Endothelial cell of umbilical vein (primary cell): ENCODE measurements at regions not wholly inside any gene's neighbourhood (a gene's known extent, or its start where the extent isn't known, plus 50 kb on each side); places are given as distances from the start of the nearest gene placed in this dataset.

Experiments
- BruUV-seq: library from RNA; stranded (reverse); fragments of 400-500 nt; replicated peaks from 2 replicates; lab custom pipeline; 2021; lab: Mats Ljungman, UMichigan
- CTCF ChIA-PET: fragments of 300-600, 350-600 bp; sonication (Branson Sonifier 250); formaldehyde crosslinking; loops from one replicate; lab custom pipeline; 2021; ENCODE audit warnings: antibody characterized with exemption, inconsistent platforms; lab: Charles Lee
- POLR2A ChIA-PET: fragments of 300-600, 350-600 bp; sonication (Branson Sonifier 250); formaldehyde crosslinking; loops from one replicate; lab custom pipeline; 2021; ENCODE audit warnings: antibody characterized with exemption, inconsistent platforms; lab: Charles Lee
- DNase-seq: peaks from one replicate; pipeline ENCODE4 v3.0.0-alpha.2; 2011; ENCODE audit warnings: low read depth, low spot score
- FAIRE-seq: peaks from 2 replicates; lab custom pipeline; 2011; peaks lifted over from hg19 to GRCh38; lab: Jason Lieb, UNC
- H2AFZ ChIP-seq: 2 replicates; pipeline ENCODE4 v1.6.0; 2012; ENCODE audit warnings: low read depth, low read length, control low read depth, inconsistent platforms
- H3K27ac ChIP-seq: 2 replicates; pipeline ENCODE4 v1.5.1; 2011; ENCODE audit warnings: low read depth, mild to moderate bottlenecking, control low read depth, low read length, moderate library complexity; ENCODE audit not compliant: insufficient read depth
- H3K27me3 ChIP-seq, 2 experiments: 2 replicates each; pipeline versions ENCODE4 v1.6.0 to v1.6.1; 2011; ENCODE audit warnings: low read length in 2 of 2, mixed read lengths in 1 of 2; ENCODE audit not compliant: control insufficient read depth in 2 of 2, insufficient read depth in 2 of 2
- H3K36me3 ChIP-seq, 2 experiments: 2 replicates in 1 of 2; 3 replicates in 1 of 2; pipeline ENCODE4 v1.5.1; 2011; ENCODE audit warnings: low read length in 2 of 2, mild to moderate bottlenecking in 1 of 2, moderate library complexity in 1 of 2; ENCODE audit not compliant: control insufficient read depth in 2 of 2, insufficient read depth in 2 of 2; ENCODE audit errors: extremely low read depth in 1 of 2
- H3K4me1 ChIP-seq: 3 replicates; pipeline ENCODE4 v1.5.1; 2011; ENCODE audit warnings: mild to moderate bottlenecking, low read length; ENCODE audit not compliant: control insufficient read depth, insufficient read depth; ENCODE audit errors: extremely low read depth
- H3K4me2 ChIP-seq: 2 replicates; pipeline ENCODE4 v1.6.1; 2011; ENCODE audit warnings: low read length, control low read depth, mixed read lengths; ENCODE audit not compliant: insufficient read depth
- H3K4me3 ChIP-seq, 3 experiments: fragments of 200-600 bp in 1 of 3; sonication (generic), shearing (Covaris generic) in 1 of 3; replicated peaks in 1 of 3; 2 replicates each; pipeline ENCODE4 v1.5.1; 2011 to 2016; ENCODE audit warnings: control low read depth in 3 of 3, low read length in 3 of 3, mild to moderate bottlenecking in 2 of 3, inconsistent platforms in 1 of 3, low read depth in 1 of 3, moderate library complexity in 1 of 3; ENCODE audit not compliant: insufficient read depth in 1 of 3
- H3K79me2 ChIP-seq: 2 replicates; pipeline ENCODE4 v1.6.0; 2012; ENCODE audit warnings: low read length, inconsistent platforms; ENCODE audit not compliant: control insufficient read depth, insufficient read depth
- H3K9ac ChIP-seq: replicated peaks from 2 replicates; pipeline ENCODE3; 2011; ENCODE audit warnings: low read length, control low read depth; ENCODE audit not compliant: insufficient read depth; ENCODE audit errors: extremely low read depth
- H3K9me1 ChIP-seq: replicated peaks from 3 replicates; pipeline ENCODE4 v1.6.0; 2011; ENCODE audit warnings: mild to moderate bottlenecking, low read length; ENCODE audit not compliant: control insufficient read depth, insufficient read depth; ENCODE audit errors: extremely low read depth
- H3K9me3 ChIP-seq: replicated peaks from 2 replicates; pipeline ENCODE4 v1.5.1; 2012; ENCODE audit warnings: low read length, inconsistent platforms; ENCODE audit not compliant: control insufficient read depth, insufficient read depth
- H4K20me1 ChIP-seq: replicated peaks from 2 replicates; pipeline ENCODE3; 2011; ENCODE audit warnings: mild to moderate bottlenecking, low read length; ENCODE audit not compliant: control insufficient read depth, insufficient read depth; ENCODE audit errors: extremely low read depth
- CTCF ChIP-seq, 2 donors: IDR thresholded peaks; 1 replicate in 1 of 2; 2 replicates in 1 of 2; pipeline ENCODE4 v1.5.1; 2011; ENCODE audit warnings: low read length in 2 of 2, mild to moderate bottlenecking in 2 of 2, moderate library complexity in 2 of 2, control low read depth in 1 of 2, inconsistent platforms in 1 of 2, low read depth in 1 of 2; ENCODE audit not compliant: insufficient read depth in 1 of 2; ENCODE audit errors: extremely low read depth in 1 of 2
- EZH2 ChIP-seq: IDR thresholded peaks from 2 replicates; pipeline ENCODE4 v1.6.1; 2012; ENCODE audit warnings: borderline replicate concordance, low read depth, mild to moderate bottlenecking, moderate library complexity, low read length, inconsistent platforms; ENCODE audit not compliant: severe bottlenecking
- FOS ChIP-seq: IDR thresholded peaks from 2 replicates; pipeline ENCODE4 v1.6.1; 2011; ENCODE audit warnings: mild to moderate bottlenecking, low read length, moderate library complexity, borderline replicate concordance; ENCODE audit not compliant: insufficient read depth
- GATA2 ChIP-seq: IDR thresholded peaks from 2 replicates; pipeline ENCODE4 v1.7.0; 2011; ENCODE audit warnings: low read depth, mild to moderate bottlenecking, moderate library complexity, mixed read lengths, low read length; ENCODE audit not compliant: insufficient read length, insufficient read depth
- JUN ChIP-seq: IDR thresholded peaks from 2 replicates; pipeline ENCODE4 v1.6.1; 2011; ENCODE audit warnings: borderline replicate concordance, low read depth; ENCODE audit not compliant: insufficient read length, insufficient read depth
- MAX ChIP-seq: IDR thresholded peaks from 2 replicates; pipeline ENCODE4 v1.6.1; 2011; ENCODE audit not compliant: insufficient read depth, insufficient read length
- MYC ChIP-seq: IDR thresholded peaks from one replicate; pipeline ENCODE4 v1.6.1; 2011; ENCODE audit warnings: mild to moderate bottlenecking, low read depth, low read length
- POLR2A ChIP-seq: IDR thresholded peaks from 2 replicates; pipeline ENCODE4 v1.6.1; 2012; ENCODE audit warnings: low read depth, mild to moderate bottlenecking, control low read depth, low read length
- POLR2AphosphoS5 ChIP-seq: IDR thresholded peaks from 2 replicates; pipeline ENCODE4 v1.6.1; 2012; ENCODE audit warnings: low read depth, mild to moderate bottlenecking, control low read depth, low read length, moderate library complexity; ENCODE audit not compliant: insufficient read depth
- dilution Hi-C: fragments of 300-500 bp; cut with MboI; formaldehyde crosslinking; loops from one replicate; pipeline ENCODE4 v1.15.0; 2019; ENCODE audit warnings: low sequenced_read_pairs; ENCODE audit not compliant: extremely low pct_ligation_motif_present
- intact Hi-C: fragments of 100-400 bp; cut with micrococcal nuclease; formaldehyde crosslinking; loops from one replicate; pipeline ENCODE4 v1.10.0; 2022

DNA sequence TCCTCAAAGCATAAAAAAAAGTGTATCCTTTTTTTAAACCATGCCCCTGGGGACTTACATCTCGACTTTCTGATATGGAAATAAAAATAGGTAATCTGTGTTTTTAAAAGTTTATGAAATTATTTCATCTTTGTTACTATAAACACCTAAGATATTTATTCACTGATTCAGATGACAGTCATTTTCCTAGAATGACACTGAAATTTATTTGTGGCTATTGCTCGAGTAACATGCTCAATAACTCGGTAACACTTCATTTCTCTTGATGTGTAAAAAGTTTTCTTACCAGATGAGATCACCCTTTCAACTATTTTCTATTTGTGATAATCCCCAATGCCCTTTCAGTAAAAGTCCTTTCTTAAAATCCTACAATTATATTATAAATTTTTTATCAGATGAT lies 495.8 kb downstream of the TTLL7 start:
- POLR2A ChIA-PET, result no interaction called here

More for the DNA sequence above, 495.8 kb downstream of the TTLL7 start:
- H3K4me3 ChIP-seq, result no peak overlapping the region
- BruUV-seq, result no TSS peak
- H3K9ac ChIP-seq, result no peak overlapping the region
- H2AFZ ChIP-seq, result no peak overlapping the region
- H3K79me2 ChIP-seq, result no peaks in the 10 kb centered on the region
- TF ChIP-seq CTCF (IDR thresholded peaks at IDR 0.05; ENCODE audit: extremely low read depth in 1 of 2, insufficient read depth in 1 of 2, low read depth in 1 of 2, low read length in 2 of 2) (no peak), EZH2 (no peak), JUN (no peak), MYC (no peak), MAX (no peak), FOS (no peak), POLR2AphosphoS5 (no peak), GATA2 (no peak), POLR2A (no peak)
- no peaks in the 10 kb centered on the region for H3K27me3 ChIP-seq
- FAIRE-seq (no peak), DNase-seq (no peak)
- dilution Hi-C loops (no loop called here), intact Hi-C loops (no loop called here)
- no peaks in the 10 kb centered on the region for H4K20me1 ChIP-seq
- H3K9me3 ChIP-seq, result no peaks in the 10 kb centered on the region
- no peaks in the 10 kb centered on the region for H3K9me1 ChIP-seq
- H3K36me3 ChIP-seq, result no peaks in the 10 kb centered on the region
- CTCF ChIA-PET, result no interaction called here
- no peaks in the 10 kb centered on the region for H3K4me1 ChIP-seq
- H3K27ac ChIP-seq, result no peak overlapping the region
- no peak overlapping the region for H3K4me2 ChIP-seq
